A673 (cell line): ENCODE measurements at regions not wholly inside any gene's neighbourhood (a gene's known extent, or its start where the extent isn't known, plus 50 kb on each side); places are given as distances from the start of the nearest gene placed in this dataset.

ENCODE experiments used
- BruUV-seq: library from RNA; stranded (reverse); fragments of 400-500 nt; replicated peaks from 2 replicates; lab custom pipeline; 2021; lab: Mats Ljungman, UMichigan
- CTCF ChIA-PET: fragments of 300-600 bp; sonication (Branson Sonifier 250); formaldehyde crosslinking; loops from one replicate; lab custom pipeline; 2022; ENCODE audit warnings: antibody characterized with exemption; lab: Charles Lee
- POLR2A ChIA-PET: fragments of 300-600 bp; sonication (Branson Sonifier 250); formaldehyde crosslinking; loops from one replicate; lab custom pipeline; 2022; ENCODE audit warnings: antibody characterized with exemption; ENCODE audit not compliant: low non-redundant PET; lab: Charles Lee
- DNase-seq: peaks from one replicate; pipeline ENCODE4 v3.0.0-alpha.2; 2015; ENCODE audit warnings: low spot score
- H3K27ac ChIP-seq: fragments of 200-600 bp; sonication (generic); 2 replicates; pipeline ENCODE4 v1.5.1; 2016; ENCODE audit warnings: mixed run types, low read depth, mild to moderate bottlenecking, mixed read lengths, antibody characterized with exemption, low read length; ENCODE audit not compliant: poor library complexity, severe bottlenecking
- H3K27me3 ChIP-seq: fragments of 200-600 bp; sonication (generic); replicated peaks from 2 replicates; pipeline ENCODE4 v1.6.1; 2017; ENCODE audit warnings: mixed run types, low read depth, mild to moderate bottlenecking, mixed read lengths, antibody characterized with exemption, low read length; ENCODE audit not compliant: insufficient read depth, poor library complexity
- H3K36me3 ChIP-seq: fragments of 200-600 bp; sonication (generic); 2 replicates; pipeline ENCODE4 v1.6.1; 2016; ENCODE audit warnings: mixed run types, mild to moderate bottlenecking, mixed read lengths, antibody characterized with exemption, low read length; ENCODE audit not compliant: insufficient read depth, poor library complexity, severe bottlenecking
- H3K4me1 ChIP-seq: fragments of 200-600 bp; sonication (generic); 2 replicates; pipeline ENCODE4 v1.6.1; 2017; ENCODE audit warnings: mixed run types, mild to moderate bottlenecking, mixed read lengths, antibody characterized with exemption, low read length; ENCODE audit not compliant: insufficient read depth, poor library complexity, severe bottlenecking
- H3K4me3 ChIP-seq: fragments of 200-600 bp; sonication (generic); 2 replicates; pipeline ENCODE4 v1.5.1; 2016; ENCODE audit warnings: low read depth, mixed run types, mild to moderate bottlenecking, mixed read lengths, low read length; ENCODE audit not compliant: poor library complexity, severe bottlenecking
- H3K9me3 ChIP-seq: fragments of 200-600 bp; sonication (generic); 2 replicates; pipeline ENCODE4 v1.6.1; 2016; ENCODE audit warnings: mixed run types, low read depth, mild to moderate bottlenecking, mixed read lengths, antibody characterized with exemption, low read length; ENCODE audit not compliant: poor library complexity, severe bottlenecking
- EZH2 ChIP-seq: fragments of 200-600 bp; sonication (generic); IDR thresholded peaks from 2 replicates; pipeline ENCODE4 v1.6.1; 2017; ENCODE audit warnings: borderline replicate concordance, low read depth, mild to moderate bottlenecking, mixed read lengths, antibody characterized with exemption, low read length; ENCODE audit not compliant: poor library complexity, severe bottlenecking
- intact Hi-C: fragments of 100-400 bp; cut with micrococcal nuclease; formaldehyde crosslinking; loops from one replicate; pipeline ENCODE4 v1.10.0; 2022; ENCODE audit not compliant: unreplicated experiment
- TF ChIP-seq, protein P1 (sequence below): fragments of 300-800, 200-600 bp; sonication (generic); conservative IDR thresholded peaks from 2 replicates; pipeline ENCODE4 v1.5.1; 2017; ENCODE audit warnings: low read depth, mild to moderate bottlenecking, antibody characterized with exemption, low read length, moderate library complexity, mixed read lengths

DNA sequence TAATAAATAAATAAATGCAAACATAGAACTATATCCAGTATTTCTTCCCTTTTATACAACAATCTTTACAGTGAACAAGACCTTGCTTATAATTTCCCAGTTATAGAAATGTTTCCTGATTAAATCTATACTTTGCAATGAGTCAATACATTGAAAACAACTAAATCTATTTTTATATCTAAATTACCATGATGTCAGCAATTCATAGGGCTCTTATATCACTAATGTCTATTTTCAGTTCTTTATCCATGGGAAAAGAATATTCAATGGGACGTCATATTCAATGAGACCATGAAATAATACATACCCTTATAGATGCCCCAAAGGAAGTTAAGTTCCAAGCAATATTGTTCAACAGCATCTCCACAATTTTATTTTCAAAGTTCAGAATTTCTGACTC lies 359.9 kb downstream of the CASP12 start:
- no peaks in the 10 kb centered on the region for H3K27me3 ChIP-seq

DNA sequence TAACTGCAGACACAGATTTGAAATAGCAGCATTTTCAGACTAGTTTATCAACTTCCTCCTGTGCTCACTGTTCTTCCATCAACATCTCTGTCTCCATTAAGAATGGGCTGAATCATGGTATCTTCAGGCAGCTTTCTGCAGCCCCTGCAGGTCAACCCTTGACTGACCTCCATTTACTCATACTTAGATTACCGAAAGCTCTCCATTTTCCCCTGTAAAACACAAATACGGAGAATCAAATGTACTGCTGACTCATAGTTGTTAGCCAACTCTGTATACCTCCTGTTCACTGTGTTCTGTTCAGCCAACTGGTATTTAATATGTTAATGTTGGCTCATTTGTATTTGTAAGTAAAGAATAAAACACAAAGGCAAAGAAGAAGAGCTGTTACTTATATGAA lies 364.0 kb downstream of the CASP12 start:
- Histone ChIP-seq H3K27me3 (no peaks in the 10 kb centered on the region), H3K36me3 (no peaks in the 10 kb centered on the region), H3K4me1 (no peaks in the 10 kb centered on the region), H3K4me3 (no peak overlapping the region), H3K9me3 (no peaks in the 10 kb centered on the region), H3K27ac (no peak overlapping the region)
- BruUV-seq, result no TSS peak
- TF ChIP-seq, protein P1, sequence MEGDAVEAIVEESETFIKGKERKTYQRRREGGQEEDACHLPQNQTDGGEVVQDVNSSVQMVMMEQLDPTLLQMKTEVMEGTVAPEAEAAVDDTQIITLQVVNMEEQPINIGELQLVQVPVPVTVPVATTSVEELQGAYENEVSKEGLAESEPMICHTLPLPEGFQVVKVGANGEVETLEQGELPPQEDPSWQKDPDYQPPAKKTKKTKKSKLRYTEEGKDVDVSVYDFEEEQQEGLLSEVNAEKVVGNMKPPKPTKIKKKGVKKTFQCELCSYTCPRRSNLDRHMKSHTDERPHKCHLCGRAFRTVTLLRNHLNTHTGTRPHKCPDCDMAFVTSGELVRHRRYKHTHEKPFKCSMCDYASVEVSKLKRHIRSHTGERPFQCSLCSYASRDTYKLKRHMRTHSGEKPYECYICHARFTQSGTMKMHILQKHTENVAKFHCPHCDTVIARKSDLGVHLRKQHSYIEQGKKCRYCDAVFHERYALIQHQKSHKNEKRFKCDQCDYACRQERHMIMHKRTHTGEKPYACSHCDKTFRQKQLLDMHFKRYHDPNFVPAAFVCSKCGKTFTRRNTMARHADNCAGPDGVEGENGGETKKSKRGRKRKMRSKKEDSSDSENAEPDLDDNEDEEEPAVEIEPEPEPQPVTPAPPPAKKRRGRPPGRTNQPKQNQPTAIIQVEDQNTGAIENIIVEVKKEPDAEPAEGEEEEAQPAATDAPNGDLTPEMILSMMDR, result no peak
- TF ChIP-seq EZH2, result no peak
- POLR2A ChIA-PET, result no interaction called here
- intact Hi-C loops, result no loop called here
- CTCF ChIA-PET, result no interaction called here
- no peak for DNase-seq

More for the DNA sequence above, 359.9 kb downstream of the CASP12 start:
- H3K4me3 ChIP-seq, result no peak overlapping the region
- H3K36me3 ChIP-seq, result no peaks in the 10 kb centered on the region
- TF ChIP-seq EZH2, result no peak
- TF ChIP-seq, protein P1, result no peak
- no peak for DNase-seq
- no TSS peak for BruUV-seq
- H3K27ac ChIP-seq, result no peak overlapping the region
- CTCF ChIA-PET, result no interaction called here
- H3K4me1 ChIP-seq, result no peaks in the 10 kb centered on the region
- intact Hi-C loops, result no loop called here
- POLR2A ChIA-PET, result no interaction called here
- H3K9me3 ChIP-seq, result no peaks in the 10 kb centered on the region

DNA sequence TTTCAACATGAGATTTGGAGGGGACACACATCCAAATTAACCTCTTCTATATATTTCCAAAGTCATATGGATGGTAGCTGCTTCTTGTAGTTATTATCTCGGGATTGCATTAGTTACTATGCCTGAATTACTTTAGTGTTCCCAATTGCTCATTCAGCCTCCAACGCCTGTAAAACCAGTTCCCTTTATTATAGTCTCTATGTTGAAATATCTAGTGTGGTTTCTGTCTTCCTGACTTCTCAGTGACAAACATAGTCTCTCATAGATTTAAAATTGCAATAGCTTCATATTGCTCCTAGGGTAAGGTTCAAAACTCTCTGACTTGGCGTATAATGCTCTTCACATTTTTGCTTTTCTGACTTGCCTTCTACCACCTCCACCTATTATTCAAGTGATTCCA lies 366.4 kb downstream of the CASP12 start:
- H3K36me3 ChIP-seq, result no peaks in the 10 kb centered on the region
- no peak overlapping the region for H3K27ac ChIP-seq
- CTCF ChIA-PET, result no interaction called here
- no peaks in the 10 kb centered on the region for H3K4me1 ChIP-seq
- H3K9me3 ChIP-seq, result no peaks in the 10 kb centered on the region
- TF ChIP-seq, protein P1, result no peak
- no peak for TF ChIP-seq EZH2
- BruUV-seq, result no TSS peak
- H3K4me3 ChIP-seq, result no peak overlapping the region
- no peaks in the 10 kb centered on the region for H3K27me3 ChIP-seq
- intact Hi-C loops, result no loop called here
- POLR2A ChIA-PET, result no interaction called here
- no peak for DNase-seq
